H1 (cell line): ENCODE measurements at regions not wholly inside any gene's neighbourhood (a gene's known extent, or its start where the extent isn't known, plus 50 kb on each side); places are given as distances from the start of the nearest gene placed in this dataset.

Source experiments
- ATF3 ChIP-seq: IDR thresholded peaks from 2 replicates; pipeline ENCODE4 v1.6.1; 2011; ENCODE audit warnings: low read depth, mild to moderate bottlenecking, low read length; ENCODE audit not compliant: insufficient read depth
- BRCA1 ChIP-seq: IDR thresholded peaks from 2 replicates; pipeline ENCODE4 v1.6.1; 2012; ENCODE audit warnings: low read depth, low read length, improper control_type of control experiment
- GABPA ChIP-seq: IDR thresholded peaks from 2 replicates; pipeline ENCODE4 v1.6.1; 2011; ENCODE audit warnings: mild to moderate bottlenecking, low read length, moderate library complexity, borderline replicate concordance; ENCODE audit not compliant: insufficient read depth
- HDAC6 ChIP-seq: IDR thresholded peaks from one replicate; pipeline ENCODE4 v1.7.1; 2012; ENCODE audit warnings: low read depth, mild to moderate bottlenecking, inconsistent platforms, low read length, moderate library complexity
- RXRA ChIP-seq: IDR thresholded peaks from 2 replicates; pipeline ENCODE4 v1.6.1; 2011; ENCODE audit warnings: low read depth, mild to moderate bottlenecking, low read length, moderate library complexity; ENCODE audit not compliant: insufficient read depth
- TAF7 ChIP-seq: optimal IDR thresholded peaks from 2 replicates; pipeline ENCODE3; 2011; ENCODE audit warnings: low read depth, mild to moderate bottlenecking, inconsistent platforms, low read length, moderate library complexity, borderline replicate concordance

- TF ChIP-seq ATF3 (no peak), BRCA1 (no peak), TAF7 (no peak), GABPA (no peak), RXRA (no peak), HDAC6 (no peak)
- TF ChIP-seq, all 59 proteins: peak for 0
Measured at GRCh38 chr3:10747341-10747740, 68.7 kb upstream of the SLC6A11 start (continued).
